Panc1 (cell line): ENCODE measurements at regions not wholly inside any gene's neighbourhood (a gene's known extent, or its start where the extent isn't known, plus 50 kb on each side); places are given as distances from the start of the nearest gene placed in this dataset.

ENCODE experiments used
- ATAC-seq: fragments of 200-7000 bp; cut with Tn5 transposase; 2 replicates; pipeline ENCODE4 v1.9.1; 2020; ENCODE audit warnings: mild to moderate bottlenecking, moderate library complexity
- BruUV-seq: library from RNA; stranded (reverse); fragments of 400-500 nt; replicated peaks from 2 replicates; lab custom pipeline; 2021; lab: Mats Ljungman, UMichigan
- CTCF ChIA-PET: fragments of 300-600 bp; sonication (Branson Sonifier 250); formaldehyde crosslinking; loops from one replicate; lab custom pipeline; 2022; ENCODE audit warnings: antibody characterized with exemption; lab: Charles Lee
- POLR2A ChIA-PET: fragments of 300-600 bp; sonication (Branson Sonifier 250); formaldehyde crosslinking; loops from one replicate; lab custom pipeline; 2022; ENCODE audit warnings: antibody characterized with exemption; lab: Charles Lee
- DNase-seq: peaks from one replicate; pipeline ENCODE4 v3.0.0-alpha.2; 2010; ENCODE audit warnings: low read depth, low spot score
- H3K27ac ChIP-seq: 2 replicates; pipeline ENCODE4 v1.5.1; 2011; ENCODE audit warnings: mild to moderate bottlenecking, low read length, inconsistent platforms
- H3K27me3 ChIP-seq: fragments of 200-500 bp; sonication (Bioruptor generic); 2 replicates; pipeline ENCODE4 v1.6.0; 2014; ENCODE audit warnings: low read length, inconsistent platforms; ENCODE audit not compliant: control insufficient read depth, insufficient read depth
- H3K36me3 ChIP-seq: fragments of 200-500 bp; sonication (Bioruptor generic); 2 replicates; pipeline ENCODE4 v1.5.1; 2014; ENCODE audit warnings: inconsistent platforms, mild to moderate bottlenecking, low read length, moderate library complexity; ENCODE audit not compliant: control insufficient read depth, insufficient read depth
- H3K4me1 ChIP-seq: 2 replicates; pipeline ENCODE4 v1.5.1; 2011; ENCODE audit warnings: inconsistent platforms, mild to moderate bottlenecking, low read length, moderate library complexity; ENCODE audit not compliant: control insufficient read depth, insufficient read depth
- H3K4me3 ChIP-seq, 2 experiments: 2 replicates each; pipeline ENCODE4 v1.5.1; 2011 to 2012; ENCODE audit warnings: low read depth in 2 of 2, low read length in 2 of 2, mild to moderate bottlenecking in 2 of 2, inconsistent platforms in 1 of 2, moderate library complexity in 1 of 2
- H3K9me3 ChIP-seq: fragments of 200-500 bp; sonication (Bioruptor generic); 2 replicates; pipeline ENCODE4 v1.5.1; 2014; ENCODE audit warnings: low read depth, mild to moderate bottlenecking, inconsistent platforms, low read length, moderate library complexity; ENCODE audit not compliant: control insufficient read depth, insufficient read depth
- POLR2AphosphoS5 ChIP-seq: IDR thresholded peaks from 2 replicates; pipeline ENCODE4 v1.6.1; 2012; ENCODE audit warnings: mild to moderate bottlenecking, low read depth, low read length, moderate library complexity
- REST ChIP-seq, 2 experiments: IDR thresholded peaks; 2 replicates each; pipeline ENCODE4 v1.6.1; 2011 to 2012; ENCODE audit warnings: low read depth in 2 of 2, control low read depth in 1 of 2, low read length in 1 of 2, mild to moderate bottlenecking in 1 of 2, moderate library complexity in 1 of 2; ENCODE audit not compliant: insufficient read depth in 1 of 2
- SIN3A ChIP-seq: IDR thresholded peaks from 2 replicates; pipeline ENCODE4 v1.6.1; 2012; ENCODE audit warnings: low read depth, mild to moderate bottlenecking, low read length, moderate library complexity, borderline replicate concordance; ENCODE audit not compliant: insufficient read depth
- TCF7L2 ChIP-seq: IDR thresholded peaks from 2 replicates; pipeline ENCODE4 v1.6.1; 2011; ENCODE audit warnings: mild to moderate bottlenecking, low read depth, low read length, inconsistent platforms
- in situ Hi-C: cut with HindIII; loops from 2 replicates; pipeline ENCODE4 v1.10.0; 2016; ENCODE audit warnings: low sequenced_read_pairs, low pct_unique_long_range_greater_than_20kb
- intact Hi-C: fragments of 100-400 bp; cut with micrococcal nuclease; formaldehyde crosslinking; loops from one replicate; pipeline ENCODE4 v1.10.0; 2022; ENCODE audit not compliant: unreplicated experiment
- TF ChIP-seq, protein P1 (sequence below): fragments of 450-650 bp; IDR thresholded peaks from 2 replicates; pipeline ENCODE4 v1.5.1; 2017; ENCODE audit warnings: mild to moderate bottlenecking

- intact Hi-C loops (no loop called here), in situ Hi-C loops (no loop called here)
- TF ChIP-seq REST (IDR thresholded peaks at IDR 0.05; ENCODE audit: insufficient read depth in 1 of 2, low read depth in 2 of 2, low read length in 1 of 2) (no peak), TCF7L2 (no peak), SIN3A (no peak), POLR2AphosphoS5 (no peak)
- TF ChIP-seq, protein P1, sequence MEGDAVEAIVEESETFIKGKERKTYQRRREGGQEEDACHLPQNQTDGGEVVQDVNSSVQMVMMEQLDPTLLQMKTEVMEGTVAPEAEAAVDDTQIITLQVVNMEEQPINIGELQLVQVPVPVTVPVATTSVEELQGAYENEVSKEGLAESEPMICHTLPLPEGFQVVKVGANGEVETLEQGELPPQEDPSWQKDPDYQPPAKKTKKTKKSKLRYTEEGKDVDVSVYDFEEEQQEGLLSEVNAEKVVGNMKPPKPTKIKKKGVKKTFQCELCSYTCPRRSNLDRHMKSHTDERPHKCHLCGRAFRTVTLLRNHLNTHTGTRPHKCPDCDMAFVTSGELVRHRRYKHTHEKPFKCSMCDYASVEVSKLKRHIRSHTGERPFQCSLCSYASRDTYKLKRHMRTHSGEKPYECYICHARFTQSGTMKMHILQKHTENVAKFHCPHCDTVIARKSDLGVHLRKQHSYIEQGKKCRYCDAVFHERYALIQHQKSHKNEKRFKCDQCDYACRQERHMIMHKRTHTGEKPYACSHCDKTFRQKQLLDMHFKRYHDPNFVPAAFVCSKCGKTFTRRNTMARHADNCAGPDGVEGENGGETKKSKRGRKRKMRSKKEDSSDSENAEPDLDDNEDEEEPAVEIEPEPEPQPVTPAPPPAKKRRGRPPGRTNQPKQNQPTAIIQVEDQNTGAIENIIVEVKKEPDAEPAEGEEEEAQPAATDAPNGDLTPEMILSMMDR: no peak
- Histone ChIP-seq H3K27me3 (no peaks in the 10 kb centered on the region), H3K4me1 (no peaks in the 10 kb centered on the region), H3K36me3 (no peaks in the 10 kb centered on the region), H3K9me3 (no peaks in the 10 kb centered on the region), H3K27ac (no peak overlapping the region), H3K4me3 (no peak overlapping the region)
- DNase-seq (no peak), ATAC-seq (no peak)
- no TSS peak for BruUV-seq
- POLR2A ChIA-PET: no interaction called here
- CTCF ChIA-PET: no interaction called here
Measured at GRCh38 chr4:104093247-104093646, 373.5 kb upstream of the TACR3 start.

DNA sequence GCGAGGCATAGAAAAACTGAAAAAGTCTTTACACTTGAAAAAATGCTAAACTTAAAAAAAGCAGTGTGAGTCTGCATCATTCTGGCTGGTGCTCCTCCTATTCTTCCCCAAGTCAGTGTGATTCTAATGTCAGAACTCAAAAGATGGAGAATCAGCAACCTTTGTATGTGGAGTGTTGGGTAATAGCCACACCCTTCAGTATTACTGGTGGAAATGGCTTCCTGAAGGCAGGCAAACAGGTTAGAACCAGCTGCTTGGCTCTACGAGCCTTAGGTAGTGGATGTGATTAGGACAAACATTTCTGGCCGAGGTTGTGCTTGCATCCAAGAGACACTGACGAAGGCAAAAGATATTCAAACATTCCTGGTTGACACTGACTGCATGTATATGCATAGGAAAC lies 353.4 kb upstream of the TACR3 start:
- CTCF ChIA-PET: no interaction called here
- no TSS peak for BruUV-seq
- POLR2A ChIA-PET: no interaction called here
- H3K4me3 ChIP-seq: no peak overlapping the region
- TF ChIP-seq TCF7L2 (no peak), POLR2AphosphoS5 (no peak), REST (IDR thresholded peaks at IDR 0.05; ENCODE audit: insufficient read depth in 1 of 2, low read depth in 2 of 2, low read length in 1 of 2) (no peak), SIN3A (no peak)
- TF ChIP-seq, protein P1: no peak
- no peak for ATAC-seq
- H3K27ac ChIP-seq: no peak overlapping the region
- H3K36me3 ChIP-seq: no peaks in the 10 kb centered on the region
- intact Hi-C loops: no loop called here
- no peaks in the 10 kb centered on the region for H3K4me1 ChIP-seq
- no peaks in the 10 kb centered on the region for H3K9me3 ChIP-seq
- no peaks in the 10 kb centered on the region for H3K27me3 ChIP-seq
- in situ Hi-C loops: no loop called here
- DNase-seq: no peak
